GM21619 (cell line): ENCODE measurements at regions not wholly inside any gene's neighbourhood (a gene's known extent, or its start where the extent isn't known, plus 50 kb on each side); places are given as distances from the start of the nearest gene placed in this dataset.

Experiments
- ATAC-seq: cut with Tn5 transposase; IDR thresholded peaks from one replicate; pipeline ENCODE4 v1.9.1; 2021; ENCODE audit not compliant: unreplicated experiment

GRCh38 chr6:14857001-14857400 lies 388.9 kb upstream of the JARID2 start:
- ATAC-seq: no peak

GRCh38 chr6:14857501-14857900 lies 388.4 kb upstream of the JARID2 start:
- no peak for ATAC-seq

- ATAC-seq: no peak
These were observed 387.1 kb upstream of the JARID2 start for GRCh38 chr6:14858808-14859207.

DNA sequence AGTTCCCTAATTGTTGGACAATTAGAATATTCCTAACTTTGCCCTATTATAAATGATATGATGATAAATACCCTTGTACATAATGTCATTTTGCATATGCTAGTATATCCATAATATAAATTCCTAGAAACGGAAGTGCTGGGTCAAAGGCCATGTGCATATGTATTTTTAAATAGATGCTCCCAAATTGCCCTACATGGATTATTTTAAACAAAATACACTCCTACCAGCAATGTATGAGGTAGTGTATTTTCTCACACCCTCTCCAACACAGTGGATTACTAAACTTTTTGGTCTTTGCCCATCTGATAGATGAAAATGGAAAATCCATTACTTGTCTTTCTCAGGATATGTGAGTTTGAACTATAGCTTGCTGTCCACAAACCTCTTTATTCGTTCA lies 385.1 kb upstream of the JARID2 start:
- ATAC-seq: no peak

DNA sequence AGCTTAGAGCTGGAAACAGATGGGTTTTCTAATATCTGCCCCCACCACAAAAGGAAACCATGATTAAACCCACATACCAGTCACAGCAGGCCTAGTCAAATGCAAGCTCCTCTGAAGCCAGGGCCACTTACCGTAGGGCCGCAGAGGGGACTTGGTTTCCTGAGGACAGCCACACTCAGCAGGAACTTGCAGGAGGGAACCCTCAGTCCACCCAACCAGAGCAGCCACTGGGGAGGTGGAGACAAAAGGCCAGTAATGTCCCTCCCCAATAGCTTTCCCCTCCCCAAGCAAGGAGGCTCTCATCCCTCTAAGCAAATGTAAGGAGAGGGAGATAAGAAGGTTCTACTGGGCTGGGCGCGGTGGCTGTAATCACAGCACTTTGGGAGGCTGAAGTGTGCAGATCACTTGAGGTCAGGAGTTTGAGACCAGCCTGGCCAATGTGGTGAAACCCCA lies 384.4 kb upstream of the JARID2 start:
- ATAC-seq: no peak

DNA sequence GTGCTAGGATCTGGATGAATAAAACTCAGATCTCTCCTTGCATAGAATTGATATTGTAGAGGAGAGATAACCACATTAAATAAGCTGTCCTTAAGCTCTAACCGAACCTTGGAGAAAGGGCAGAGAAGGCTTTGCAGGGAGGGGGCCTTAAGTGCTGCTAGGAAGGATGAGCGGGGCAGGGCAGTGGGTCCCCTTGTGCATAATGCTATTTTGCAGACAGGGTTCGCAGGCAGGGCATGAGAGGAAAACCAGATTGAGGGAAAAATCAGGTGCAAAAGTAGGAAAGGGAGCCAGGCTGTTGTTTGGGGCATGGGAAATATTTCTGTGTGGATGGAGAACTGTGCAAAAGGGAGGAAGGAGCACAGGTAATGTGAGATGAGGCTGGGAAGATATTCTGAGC lies 383.0 kb upstream of the JARID2 start:
- no peak for ATAC-seq

- no peak for ATAC-seq
These were observed 381.7 kb upstream of the JARID2 start for GRCh38 chr6:14863902-14864850.

DNA sequence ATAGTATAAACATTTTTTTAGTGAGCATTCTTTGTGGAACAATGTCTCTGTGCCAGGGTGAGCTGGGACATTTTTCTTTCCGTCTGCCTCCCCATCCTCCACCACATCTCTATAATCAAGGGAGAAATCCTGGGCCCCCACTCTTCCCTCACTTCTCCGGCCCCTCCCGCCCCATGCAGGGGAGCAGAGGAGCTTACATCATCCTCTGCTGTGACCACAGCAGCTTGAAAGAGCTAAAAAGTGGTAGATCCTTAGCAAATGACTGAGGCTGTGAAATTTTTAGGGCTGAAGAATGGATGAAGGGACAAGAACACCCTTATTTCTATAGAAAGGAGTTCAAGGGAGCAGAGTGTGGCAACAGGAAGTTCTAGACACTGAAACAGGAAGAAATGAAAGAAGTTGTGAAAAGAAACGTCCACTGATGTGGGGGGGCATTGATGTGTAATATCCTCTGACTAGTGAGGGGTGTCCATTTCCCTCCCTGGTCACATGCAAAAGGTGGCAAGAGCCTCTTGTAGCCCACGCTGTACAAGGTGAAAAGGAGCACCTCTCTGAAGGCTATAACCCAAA lies 380.3 kb upstream of the JARID2 start:
- no peak for ATAC-seq

DNA sequence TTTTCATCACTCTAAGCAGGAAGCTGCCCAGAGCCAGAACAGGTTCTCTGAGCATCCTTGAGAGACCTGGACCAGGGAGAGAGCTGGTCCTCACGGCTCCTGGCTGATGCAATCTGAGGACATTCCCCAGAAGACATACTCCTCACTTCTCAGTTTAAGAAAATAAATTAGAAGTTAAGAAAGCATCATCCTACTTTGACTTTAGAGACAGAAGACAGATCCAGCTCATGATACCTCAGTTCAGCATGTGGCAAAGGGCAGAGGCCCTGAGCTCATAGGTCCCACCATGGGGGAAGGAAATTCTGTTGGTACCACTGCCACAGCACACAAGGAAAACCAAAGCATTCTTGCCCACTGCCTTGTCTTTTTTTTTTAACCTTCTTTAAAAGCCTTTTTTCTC lies 378.1 kb upstream of the JARID2 start:
- ATAC-seq: no peak

DNA sequence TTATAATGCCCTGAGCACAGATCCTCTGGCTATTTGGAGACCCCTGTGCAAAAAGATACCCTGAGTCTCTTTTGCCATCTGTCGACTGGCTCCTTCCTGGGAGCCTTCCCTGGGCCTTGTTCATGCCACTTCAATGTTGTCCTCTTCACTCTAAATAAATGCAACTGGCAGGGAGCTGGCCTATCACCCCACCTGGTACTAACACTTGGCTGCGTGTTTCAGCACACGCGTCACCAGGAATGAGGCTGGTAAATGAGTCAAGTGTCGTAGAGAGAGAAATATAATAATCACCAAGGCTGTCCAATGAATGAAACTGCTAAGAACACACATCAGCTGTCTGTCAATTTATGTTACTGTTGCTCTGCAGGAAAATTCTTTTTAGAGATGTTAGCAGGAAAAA lies 374.6 kb upstream of the JARID2 start:
- no peak for ATAC-seq

DNA sequence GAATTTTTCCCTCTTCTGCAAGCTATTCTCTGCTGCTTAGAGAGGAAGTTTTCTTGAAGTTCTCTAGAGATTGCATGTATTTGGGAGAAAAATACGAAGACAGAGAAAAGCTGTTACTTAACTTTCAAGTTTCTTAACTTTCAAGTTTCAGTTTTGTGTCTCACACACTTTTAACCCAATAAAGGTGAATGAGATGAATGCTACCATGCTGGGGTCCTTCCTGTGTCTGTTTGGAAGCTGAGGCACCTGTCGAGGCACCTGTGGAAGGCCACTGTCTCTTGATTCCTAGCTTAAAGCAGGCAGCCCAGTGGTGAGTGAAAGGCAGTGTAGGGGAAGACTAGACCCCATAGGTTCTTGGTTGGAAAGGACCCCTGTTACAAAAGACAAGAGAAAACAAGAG lies 372.8 kb upstream of the JARID2 start:
- ATAC-seq: no peak

GRCh38 chr6:14873781-14874441 lies 372.0 kb upstream of the JARID2 start:
- ATAC-seq: no peak

DNA sequence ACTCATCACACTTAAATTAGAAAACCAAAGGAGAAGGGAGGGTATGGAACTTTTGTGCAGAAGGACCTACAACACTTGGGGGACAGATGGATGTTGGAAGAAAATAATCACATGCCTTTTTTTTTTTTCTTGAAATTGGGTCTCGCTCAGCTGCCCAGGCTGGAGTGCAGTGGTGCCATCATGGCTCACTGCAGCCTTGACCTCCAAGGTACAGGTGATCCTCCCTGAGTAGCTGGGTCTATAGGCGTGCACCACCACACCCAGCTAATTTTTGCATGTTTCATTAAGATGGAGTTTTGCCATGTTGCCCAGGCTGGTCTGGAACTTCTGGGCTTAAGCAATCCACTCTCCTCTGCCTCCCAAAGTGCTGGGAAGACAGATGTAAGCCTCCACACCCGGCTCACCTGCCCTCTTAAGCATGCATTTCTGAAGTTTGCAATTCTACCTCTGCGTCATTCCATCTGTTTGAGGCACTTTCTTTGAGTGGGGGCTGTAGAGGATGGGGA lies 370.8 kb upstream of the JARID2 start:
- ATAC-seq: no peak

DNA sequence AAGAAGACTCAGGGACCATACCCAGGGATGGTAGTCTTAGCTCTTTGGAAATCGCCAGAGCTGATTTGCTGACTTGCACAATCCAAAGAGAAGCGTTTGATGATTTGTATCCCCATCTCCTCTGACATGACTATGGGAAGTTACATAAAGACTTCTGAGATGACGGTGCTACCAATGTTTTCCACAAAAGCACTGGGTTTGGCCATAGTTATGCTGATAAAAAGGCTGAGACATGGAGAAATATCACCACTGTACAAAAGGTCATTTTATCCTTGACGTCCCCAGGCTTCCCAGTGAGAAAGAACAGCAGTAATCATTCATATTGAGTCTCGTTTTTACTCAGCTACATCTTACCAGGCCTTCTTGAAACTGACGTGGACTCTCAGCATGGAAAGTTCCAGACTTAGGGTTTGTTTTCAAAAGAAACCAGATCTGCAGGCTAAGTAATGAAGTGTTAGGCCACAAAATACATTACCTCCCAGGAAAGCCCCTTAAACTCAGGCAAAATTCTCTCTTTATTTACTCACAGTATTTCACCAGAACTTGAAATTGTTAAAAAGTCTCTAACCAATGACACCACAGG lies 370.3 kb upstream of the JARID2 start:
- ATAC-seq: peak; percentile 52

- peak; percentile 57 for ATAC-seq
These were observed 368.9 kb upstream of the JARID2 start for GRCh38 chr6:14876778-14877613.

DNA sequence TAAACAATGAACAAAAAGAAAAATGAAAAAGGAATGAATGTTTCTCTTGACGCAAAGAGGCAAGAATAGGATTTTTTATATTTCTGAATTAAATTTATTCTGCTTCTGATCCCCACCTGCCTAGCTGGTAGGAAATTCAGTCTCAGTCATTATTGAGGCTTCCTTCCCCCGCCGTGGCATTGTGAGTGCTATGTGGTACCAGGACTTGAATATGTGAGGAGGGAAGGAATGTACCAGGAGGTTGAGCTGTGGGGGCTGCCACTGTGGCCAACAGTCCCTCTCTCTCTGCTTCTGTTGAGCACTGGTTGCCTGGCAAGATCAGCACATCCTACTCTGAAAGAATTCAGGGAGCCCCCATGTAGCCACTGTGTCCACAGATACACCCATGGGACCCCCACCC lies 368.1 kb upstream of the JARID2 start:
- no peak for ATAC-seq

DNA sequence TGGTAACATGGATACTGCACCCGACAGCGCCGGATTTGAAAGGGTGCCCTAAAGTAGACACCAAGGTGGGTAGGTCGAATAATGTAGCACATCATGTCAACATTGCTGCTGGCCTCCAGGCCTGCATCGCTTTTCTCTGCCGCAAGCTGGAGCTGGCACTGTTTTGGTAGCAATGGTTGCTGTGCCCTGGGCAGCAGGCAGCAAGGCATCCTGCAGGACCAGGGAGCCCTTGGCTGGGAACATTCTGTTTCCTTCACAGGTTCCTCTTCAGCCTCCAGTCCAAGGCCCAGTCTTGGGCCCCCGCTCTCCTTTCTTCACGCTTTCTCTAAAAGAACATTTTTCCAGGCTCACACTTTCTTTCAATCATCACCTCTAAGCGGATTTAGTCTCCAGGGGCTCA lies 365.8 kb upstream of the JARID2 start:
- no peak for ATAC-seq

DNA sequence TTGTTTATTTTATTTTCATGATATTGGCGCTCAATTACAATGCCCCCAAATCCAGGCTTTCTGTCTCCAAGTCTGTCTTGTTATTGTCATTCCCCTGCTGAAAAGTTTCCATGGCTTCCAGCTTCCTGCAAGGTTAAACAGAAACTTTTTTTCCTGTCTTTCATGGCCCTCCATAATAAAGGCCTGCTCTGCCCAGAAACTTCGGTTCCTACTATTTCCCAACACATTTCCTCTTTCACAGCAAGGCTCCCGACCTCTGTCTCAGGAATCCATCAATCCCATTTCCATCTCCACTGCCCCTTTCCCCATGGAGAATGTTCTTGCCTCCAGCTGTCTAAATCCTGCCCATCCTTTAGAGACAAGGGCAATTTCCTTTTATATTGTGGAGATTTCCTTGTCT lies 365.2 kb upstream of the JARID2 start:
- no peak for ATAC-seq

DNA sequence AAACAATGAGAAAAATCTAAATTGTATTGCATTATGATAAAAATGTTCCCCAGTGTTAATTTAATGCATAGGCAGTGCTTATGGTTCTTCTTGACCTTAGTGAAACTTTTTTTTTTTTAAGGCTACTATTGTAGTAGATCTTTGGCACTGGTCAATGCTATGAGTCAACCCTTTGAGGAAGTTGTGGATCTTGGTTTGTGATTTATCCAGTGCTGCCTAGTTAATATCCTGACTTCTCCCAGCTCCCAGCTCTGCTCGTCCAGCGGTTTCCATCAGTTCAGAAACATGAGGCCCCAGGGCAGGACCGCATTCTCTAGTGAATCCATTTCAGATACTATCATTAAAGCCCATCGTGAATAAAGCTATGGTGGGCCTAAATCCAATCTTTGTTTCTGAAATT lies 364.5 kb upstream of the JARID2 start:
- ATAC-seq: no peak

DNA sequence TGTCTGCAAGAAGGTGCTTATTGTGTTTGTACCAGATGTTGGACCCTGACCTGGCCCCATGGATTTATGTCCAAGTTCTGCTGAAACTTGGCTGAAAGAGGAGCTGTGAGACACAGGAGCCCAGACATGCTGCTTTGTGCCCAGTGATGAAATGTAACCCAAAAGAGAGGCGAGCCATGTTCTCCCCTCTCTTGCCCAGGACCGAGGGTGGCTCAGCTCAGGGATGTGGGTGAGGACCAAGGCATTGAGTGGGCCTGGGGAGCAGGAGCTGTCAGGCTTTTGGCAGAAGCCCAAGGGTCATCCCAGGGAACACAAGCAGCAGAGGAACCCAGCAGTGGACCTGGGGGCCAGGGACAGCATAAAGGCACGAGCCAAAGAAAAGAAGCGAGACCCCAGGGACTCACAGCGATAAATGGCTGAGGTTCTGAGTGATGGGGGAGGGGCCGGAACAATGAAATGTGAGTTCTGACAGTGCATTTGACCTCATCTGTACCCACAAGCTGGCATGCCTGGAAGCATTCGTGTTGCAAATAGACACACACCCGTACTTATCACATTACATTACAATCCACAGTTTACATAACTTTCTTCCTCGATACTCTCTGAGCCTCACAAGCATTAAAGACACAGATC lies 363.4 kb upstream of the JARID2 start:
- no peak for ATAC-seq
